Mesenchymal stem cell (in vitro differentiated cells and primary cell): ENCODE measurements at regions not wholly inside any gene's neighbourhood (a gene's known extent, or its start where the extent isn't known, plus 50 kb on each side); places are given as distances from the start of the nearest gene placed in this dataset.

Source experiments
- DNase-seq: peaks from one replicate; pipeline ENCODE4 v3.0.0-alpha.2; 2013
- H2AFZ ChIP-seq: one replicate; pipeline ENCODE4 v1.6.1; 2013; ENCODE audit warnings: low read depth, mild to moderate bottlenecking, control low read depth, inconsistent platforms, low read length, moderate library complexity
- H2AK5ac ChIP-seq: 2 replicates; pipeline ENCODE4 v1.6.1; 2013; ENCODE audit warnings: low read length, moderate library complexity, mild to moderate bottlenecking, inconsistent platforms; ENCODE audit not compliant: severe bottlenecking
- H2BK120ac ChIP-seq: one replicate; pipeline ENCODE4 v1.6.1; 2013; ENCODE audit warnings: low read depth, mild to moderate bottlenecking, inconsistent platforms, low read length, moderate library complexity
- H2BK12ac ChIP-seq, 2 experiments: one replicate each; pipeline ENCODE4 v1.6.1; 2013; ENCODE audit warnings: inconsistent platforms in 2 of 2, low read length in 2 of 2, mild to moderate bottlenecking in 2 of 2, moderate library complexity in 2 of 2, control low read depth in 1 of 2
- H2BK15ac ChIP-seq: one replicate; pipeline ENCODE4 v1.6.1; 2013; ENCODE audit warnings: mild to moderate bottlenecking, low read depth, inconsistent platforms; ENCODE audit not compliant: poor library complexity, severe bottlenecking
- H2BK5ac ChIP-seq: 2 replicates; pipeline ENCODE4 v1.6.1; 2013; ENCODE audit warnings: low read depth, mild to moderate bottlenecking, low read length, control low read depth, inconsistent platforms; ENCODE audit not compliant: poor library complexity, severe bottlenecking
- H3K14ac ChIP-seq, 2 experiments: one replicate each; pipeline ENCODE4 v1.6.1; 2013; ENCODE audit warnings: inconsistent platforms in 2 of 2, low read length in 2 of 2, control low read depth in 1 of 2, mild to moderate bottlenecking in 1 of 2, moderate library complexity in 1 of 2
- H3K18ac ChIP-seq, 2 experiments: one replicate each; pipeline ENCODE4 v1.6.1; 2013; ENCODE audit warnings: inconsistent platforms in 2 of 2, low read length in 2 of 2, control low read depth in 1 of 2, low read depth in 1 of 2, mild to moderate bottlenecking in 1 of 2
- H3K23ac ChIP-seq, 2 experiments: one replicate each; pipeline ENCODE4 v1.6.1; 2013; ENCODE audit warnings: inconsistent platforms in 2 of 2, low read length in 2 of 2, mild to moderate bottlenecking in 2 of 2, moderate library complexity in 2 of 2, control low read depth in 1 of 2
- H3K27ac ChIP-seq: 2 replicates; pipeline ENCODE4 v1.5.1; 2013; ENCODE audit warnings: mild to moderate bottlenecking, moderate library complexity, low read length, control low read depth, inconsistent platforms; ENCODE audit not compliant: poor library complexity, severe bottlenecking
- H3K27me3 ChIP-seq, 2 experiments: 2 replicates each; pipeline versions ENCODE4 v1.6.1 to v1.7.0; 2013; ENCODE audit warnings: low read length in 2 of 2, mild to moderate bottlenecking in 2 of 2, moderate library complexity in 2 of 2, control low read depth in 1 of 2, inconsistent platforms in 1 of 2; ENCODE audit not compliant: control insufficient read depth in 1 of 2, insufficient read depth in 1 of 2
- H3K36me3 ChIP-seq, 2 experiments: 2 replicates each; pipeline versions ENCODE4 v1.6.1 to v1.7.0; 2013; ENCODE audit warnings: low read length in 2 of 2, control low read depth in 1 of 2, inconsistent platforms in 1 of 2, low read depth in 1 of 2, mild to moderate bottlenecking in 1 of 2; ENCODE audit not compliant: insufficient read depth in 2 of 2, control insufficient read depth in 1 of 2
- H3K4ac ChIP-seq, 2 experiments: one replicate each; pipeline ENCODE4 v1.6.1; 2013; ENCODE audit warnings: inconsistent platforms in 2 of 2, low read length in 2 of 2, mild to moderate bottlenecking in 2 of 2, moderate library complexity in 2 of 2, control low read depth in 1 of 2, low read depth in 1 of 2
- H3K4me1 ChIP-seq: 2 replicates; pipeline ENCODE4 v1.6.1; 2013; ENCODE audit warnings: low read depth, low read length, control low read depth; ENCODE audit not compliant: control insufficient read depth, insufficient read depth
- H3K4me2 ChIP-seq: 2 replicates; pipeline ENCODE4 v1.6.1; 2013; ENCODE audit warnings: low read length, mild to moderate bottlenecking, inconsistent platforms; ENCODE audit not compliant: poor library complexity, severe bottlenecking
- H3K4me3 ChIP-seq, 2 experiments: 2 replicates each; pipeline versions ENCODE4 v1.5.1 to v1.7.0; 2013; ENCODE audit warnings: low read length in 2 of 2, mild to moderate bottlenecking in 2 of 2, control low read depth in 1 of 2, low read depth in 1 of 2; ENCODE audit not compliant: insufficient read depth in 1 of 2
- H3K79me1 ChIP-seq: replicated peaks from 2 replicates; pipeline ENCODE4 v1.6.1; 2013; ENCODE audit warnings: mild to moderate bottlenecking, control low read depth, low read length, inconsistent platforms; ENCODE audit not compliant: poor library complexity, severe bottlenecking
- H3K9ac ChIP-seq: 2 replicates; pipeline ENCODE4 v1.7.0; 2013; ENCODE audit warnings: mild to moderate bottlenecking, low read length, moderate library complexity
- H3K9me3 ChIP-seq: 2 replicates; pipeline ENCODE4 v1.7.0; 2013; ENCODE audit warnings: mild to moderate bottlenecking, low read length; ENCODE audit not compliant: control insufficient read depth
- H4K8ac ChIP-seq: one replicate; pipeline ENCODE4 v1.6.1; 2013; ENCODE audit warnings: inconsistent platforms, mild to moderate bottlenecking, low read length, moderate library complexity
- H4K91ac ChIP-seq: one replicate; pipeline ENCODE4 v1.6.1; 2013; ENCODE audit warnings: mild to moderate bottlenecking, low read length, inconsistent platforms
- WGBS: methylation state at CpG from one replicate; pipeline ENCODE4 v1.1.7; 2013; ENCODE audit warnings: mixed read lengths; 5-methylcytosine and 5-hydroxymethylcytosine counted together

- H3K79me1 ChIP-seq = no peaks in the 10 kb centered on the region
- WGBS = 0% methylated on average over 1 of the region's 2 CpGs
- no peak overlapping the region for H2BK12ac ChIP-seq
- DNase-seq = no peak
- H2AFZ ChIP-seq = no peak overlapping the region
- no peaks in the 10 kb centered on the region for H3K36me3 ChIP-seq
- no peak overlapping the region for H3K4me2 ChIP-seq
- no peak overlapping the region for H3K14ac ChIP-seq
- H4K8ac ChIP-seq = no peak overlapping the region
- H2BK120ac ChIP-seq = no peak overlapping the region
- no peak overlapping the region for H3K18ac ChIP-seq
- H2BK15ac ChIP-seq = no peak overlapping the region
- H4K91ac ChIP-seq = no peak overlapping the region
- H2BK5ac ChIP-seq = no peak overlapping the region
- no peak overlapping the region for H3K23ac ChIP-seq
- H3K4me3 ChIP-seq = no peak overlapping the region
- H3K27me3 ChIP-seq = no peaks in the 10 kb centered on the region
- no peaks in the 10 kb centered on the region for H3K4me1 ChIP-seq
- H3K27ac ChIP-seq = no peak overlapping the region
- H3K4ac ChIP-seq = no peak overlapping the region
- no peaks in the 10 kb centered on the region for H3K9me3 ChIP-seq
- no peak overlapping the region for H3K9ac ChIP-seq
- no peak overlapping the region for H2AK5ac ChIP-seq
These were observed 516.0 kb upstream of the POU3F3 start for GRCh38 chr2:104337869-104338268.

- WGBS = 90% methylated on average over 4 of the region's 4 CpGs
- no peak overlapping the region for H4K8ac ChIP-seq
- no peaks in the 10 kb centered on the region for H3K4me1 ChIP-seq
- H3K36me3 ChIP-seq = no peaks in the 10 kb centered on the region
- H2AFZ ChIP-seq = no peak overlapping the region
- no peak overlapping the region for H2BK120ac ChIP-seq
- no peak overlapping the region for H3K4me2 ChIP-seq
- no peaks in the 10 kb centered on the region for H3K79me1 ChIP-seq
- H3K18ac ChIP-seq = no peak overlapping the region
- no peak overlapping the region for H3K14ac ChIP-seq
- H3K27ac ChIP-seq = no peak overlapping the region
- H4K91ac ChIP-seq = no peak overlapping the region
- H3K4ac ChIP-seq = no peak overlapping the region
- no peak overlapping the region for H2BK15ac ChIP-seq
- H3K9me3 ChIP-seq = no peaks in the 10 kb centered on the region
- no peaks in the 10 kb centered on the region for H3K27me3 ChIP-seq
- DNase-seq = no peak
- H3K9ac ChIP-seq = no peak overlapping the region
- no peak overlapping the region for H3K4me3 ChIP-seq
- no peak overlapping the region for H2AK5ac ChIP-seq
- H2BK12ac ChIP-seq = no peak overlapping the region
- H2BK5ac ChIP-seq = no peak overlapping the region
- no peak overlapping the region for H3K23ac ChIP-seq
These were observed 513.8 kb upstream of the POU3F3 start for GRCh38 chr2:104340162-104340561.

- Histone ChIP-seq H3K4me1 (no peaks in the 10 kb centered on the region), H4K91ac (no peak overlapping the region), H3K9ac (no peak overlapping the region), H3K9me3 (no peaks in the 10 kb centered on the region), H3K36me3 (no peaks in the 10 kb centered on the region), H2AFZ (no peak overlapping the region), H3K4ac (no peak overlapping the region), H3K18ac (no peak overlapping the region), H2BK5ac (no peak overlapping the region), H3K23ac (no peak overlapping the region), H3K27ac (no peak overlapping the region), H2BK120ac (no peak overlapping the region), H2BK12ac (no peak overlapping the region), H3K4me3 (no peak overlapping the region), H3K79me1 (no peaks in the 10 kb centered on the region), H4K8ac (no peak overlapping the region), H2AK5ac (no peak overlapping the region), H2BK15ac (no peak overlapping the region), H3K14ac (no peak overlapping the region), H3K27me3 (no peaks in the 10 kb centered on the region), H3K4me2 (no peak overlapping the region)
- DNase-seq = no peak
- WGBS = 78% methylated on average over 2 of the region's 2 CpGs
These were observed 512.8 kb upstream of the POU3F3 start for GRCh38 chr2:104340879-104341828.

- Histone ChIP-seq H3K36me3 (no peaks in the 10 kb centered on the region), H3K4me1 (no peaks in the 10 kb centered on the region), H3K79me1 (no peaks in the 10 kb centered on the region), H3K23ac (no peak overlapping the region), H2AK5ac (no peak overlapping the region), H3K27me3 (no peaks in the 10 kb centered on the region), H2BK15ac (no peak overlapping the region), H2BK120ac (no peak overlapping the region), H3K4me3 (no peak overlapping the region), H3K4ac (no peak overlapping the region), H3K9ac (no peak overlapping the region), H3K14ac (no peak overlapping the region), H4K91ac (no peak overlapping the region), H2BK12ac (no peak overlapping the region), H2AFZ (no peak overlapping the region), H4K8ac (no peak overlapping the region), H3K18ac (no peak overlapping the region), H3K4me2 (no peak overlapping the region), H3K9me3 (no peaks in the 10 kb centered on the region), H3K27ac (no peak overlapping the region), H2BK5ac (no peak overlapping the region)
- DNase-seq = no peak
- WGBS = 82% methylated on average over 4 of the region's 5 CpGs
These were observed 509.6 kb upstream of the POU3F3 start for GRCh38 chr2:104344306-104344705.
